IMR-90 (cell line): ENCODE measurements at regions not wholly inside any gene's neighbourhood (a gene's known extent, or its start where the extent isn't known, plus 50 kb on each side); places are given as distances from the start of the nearest gene placed in this dataset.

Experiments
- ATAC-seq: fragments of 200-7000 bp; cut with Tn5 transposase; 2 replicates; pipeline ENCODE4 v1.9.1; 2020; ENCODE audit warnings: low read depth, mild to moderate bottlenecking, moderate library complexity
- BruUV-seq: library from RNA; stranded (reverse); fragments of 400-500 nt; replicated peaks from 2 replicates; lab custom pipeline; 2021; lab: Mats Ljungman, UMichigan
- CTCF ChIA-PET: fragments of 300-600 bp; formaldehyde crosslinking; extraction: SDS; loops from one replicate; lab custom pipeline; 2021; ENCODE audit warnings: antibody characterized with exemption; lab: Yijun Ruan, JAX
- POLR2A ChIA-PET: fragments of 300-600 bp; sonication (Branson Sonifier 250); formaldehyde crosslinking; loops from one replicate; lab custom pipeline; 2022; ENCODE audit warnings: antibody characterized with exemption; ENCODE audit not compliant: unreplicated experiment; lab: Charles Lee
- DNase-seq: peaks from one replicate; pipeline ENCODE4 v3.0.0; 2013
- H2AFZ ChIP-seq: replicated peaks from 2 replicates; pipeline ENCODE3; 2013; ENCODE audit warnings: low read length, mild to moderate bottlenecking; ENCODE audit not compliant: poor library complexity
- H2AK5ac ChIP-seq: 2 replicates; pipeline ENCODE4 v1.6.1; 2013; ENCODE audit warnings: low read depth, low read length, inconsistent platforms
- H2AK9ac ChIP-seq: replicated peaks from 2 replicates; pipeline ENCODE3; 2013; ENCODE audit warnings: mild to moderate bottlenecking, low read depth, low read length, moderate library complexity; ENCODE audit not compliant: poor library complexity
- H2BK120ac ChIP-seq: 2 replicates; pipeline ENCODE4 v1.6.1; 2013; ENCODE audit warnings: low read depth, low read length, inconsistent platforms
- H2BK15ac ChIP-seq: 3 replicates; pipeline ENCODE4 v1.6.1; 2013; ENCODE audit warnings: low read depth, low read length, inconsistent platforms
- H2BK20ac ChIP-seq: 2 replicates; pipeline ENCODE4 v1.6.1; 2013; ENCODE audit warnings: low read depth, mild to moderate bottlenecking, inconsistent platforms, low read length, moderate library complexity
- H2BK5ac ChIP-seq: 2 replicates; pipeline ENCODE4 v1.6.1; 2013; ENCODE audit warnings: mild to moderate bottlenecking, low read depth, low read length, inconsistent platforms; ENCODE audit not compliant: poor library complexity, severe bottlenecking
- H3K14ac ChIP-seq: replicated peaks from 2 replicates; pipeline ENCODE4 v1.6.1; 2013; ENCODE audit warnings: low read depth, low read length, inconsistent platforms
- H3K18ac ChIP-seq: 2 replicates; pipeline ENCODE4 v1.6.1; 2013; ENCODE audit warnings: low read depth, low read length, control low read depth
- H3K23ac ChIP-seq: 2 replicates; pipeline ENCODE4 v1.6.1; 2013; ENCODE audit warnings: low read depth, low read length, inconsistent platforms
- H3K27ac ChIP-seq: 2 replicates; pipeline ENCODE4 v1.5.1; 2013; ENCODE audit warnings: mild to moderate bottlenecking, control low read depth, low read length; ENCODE audit not compliant: insufficient read depth
- H3K27me3 ChIP-seq: 2 replicates; pipeline ENCODE4 v1.6.1; 2013; ENCODE audit warnings: low read length; ENCODE audit not compliant: control insufficient read depth, insufficient read depth
- H3K36me3 ChIP-seq: 2 replicates; pipeline ENCODE4 v1.6.1; 2013; ENCODE audit warnings: low read length, mixed read lengths; ENCODE audit not compliant: control insufficient read depth, insufficient read depth
- H3K4ac ChIP-seq: 2 replicates; pipeline ENCODE4 v1.6.1; 2013; ENCODE audit warnings: low read depth, low read length, inconsistent platforms
- H3K4me1 ChIP-seq: 2 replicates; pipeline ENCODE4 v1.6.1; 2013; ENCODE audit warnings: low read length, mixed read lengths; ENCODE audit not compliant: control insufficient read depth, insufficient read depth
- H3K4me2 ChIP-seq: 2 replicates; pipeline ENCODE4 v1.6.1; 2013; ENCODE audit warnings: low read depth, mild to moderate bottlenecking, control low read depth, low read length, moderate library complexity
- H3K4me3 ChIP-seq: 2 replicates; pipeline ENCODE4 v1.5.1; 2013; ENCODE audit warnings: low read depth, mild to moderate bottlenecking, control low read depth, low read length, moderate library complexity; ENCODE audit not compliant: insufficient read depth
- H3K56ac ChIP-seq: 2 replicates; pipeline ENCODE4 v1.6.1; 2013; ENCODE audit warnings: low read length, inconsistent platforms; ENCODE audit not compliant: insufficient read depth; ENCODE audit errors: extremely low read depth
- H3K79me1 ChIP-seq, 2 experiments: 2 replicates each; pipeline ENCODE4 v1.6.1; 2013; ENCODE audit warnings: low read length in 2 of 2, inconsistent platforms in 1 of 2, low read depth in 1 of 2
- H3K9ac ChIP-seq: 2 replicates; pipeline ENCODE4 v1.6.1; 2013; ENCODE audit warnings: low read depth, low read length, control low read depth
- H3K9me1 ChIP-seq: 2 replicates; pipeline ENCODE4 v1.6.1; 2013; ENCODE audit warnings: low read length, inconsistent platforms; ENCODE audit not compliant: insufficient read depth
- H3K9me3 ChIP-seq: 2 replicates; pipeline ENCODE4 v1.6.1; 2013; ENCODE audit warnings: low read length; ENCODE audit not compliant: control insufficient read depth, insufficient read depth
- H4K20me1 ChIP-seq: 2 replicates; pipeline ENCODE4 v1.6.1; 2013; ENCODE audit warnings: low read length, inconsistent platforms; ENCODE audit not compliant: insufficient read depth
- H4K5ac ChIP-seq: 2 replicates; pipeline ENCODE4 v1.6.1; 2013; ENCODE audit warnings: mild to moderate bottlenecking, low read depth, low read length, control low read depth
- H4K8ac ChIP-seq, 2 experiments: 2 replicates each; pipeline ENCODE4 v1.6.1; 2013; ENCODE audit warnings: low read depth in 2 of 2, low read length in 2 of 2, control low read depth in 1 of 2, inconsistent platforms in 1 of 2
- H4K91ac ChIP-seq: 2 replicates; pipeline ENCODE4 v1.6.1; 2013; ENCODE audit warnings: low read depth, low read length, inconsistent platforms; ENCODE audit not compliant: insufficient read depth
- BHLHE40 ChIP-seq: fragments of 150-350 bp; IDR thresholded peaks from 2 replicates; pipeline ENCODE4 v1.6.1; 2016; ENCODE audit warnings: mild to moderate bottlenecking, low read depth, low read length
- CEBPB ChIP-seq: IDR thresholded peaks from 2 replicates; pipeline ENCODE4 v1.6.1; 2012; ENCODE audit warnings: low read depth, low read length, improper control_type of control experiment
- CHD1 ChIP-seq: IDR thresholded peaks from 2 replicates; pipeline ENCODE4 v1.6.1; 2012; ENCODE audit warnings: low read depth, low read length, improper control_type of control experiment
- ELK1 ChIP-seq: fragments of 150-350 bp; IDR thresholded peaks from 2 replicates; pipeline ENCODE4 v1.6.1; 2016; ENCODE audit warnings: low read depth, mild to moderate bottlenecking, low read length, moderate library complexity, borderline replicate concordance
- FOS ChIP-seq: fragments of 150-350 bp; IDR thresholded peaks from 2 replicates; pipeline ENCODE4 v1.6.1; 2016; ENCODE audit warnings: low read depth, low read length
- MAFK ChIP-seq: IDR thresholded peaks from 2 replicates; pipeline ENCODE4 v1.6.1; 2012; ENCODE audit warnings: low read depth, low read length, improper control_type of control experiment
- MAZ ChIP-seq: IDR thresholded peaks from 2 replicates; pipeline ENCODE4 v1.6.1; 2012; ENCODE audit warnings: low read depth, mild to moderate bottlenecking, low read length, improper control_type of control experiment, moderate library complexity, borderline replicate concordance
- MXI1 ChIP-seq: IDR thresholded peaks from 2 replicates; pipeline ENCODE4 v1.6.1; 2012; ENCODE audit warnings: low read depth, mild to moderate bottlenecking, low read length, moderate library complexity, borderline replicate concordance
- NFE2L2 ChIP-seq: fragments of 150-350 bp; IDR thresholded peaks from 2 replicates; pipeline ENCODE4 v1.6.1; 2016; ENCODE audit warnings: low read depth, mild to moderate bottlenecking, low read length
- POLR2A ChIP-seq: IDR thresholded peaks from 2 replicates; pipeline ENCODE4 v1.6.1; 2012; ENCODE audit warnings: mild to moderate bottlenecking, low read depth, low read length
- RAD21 ChIP-seq: IDR thresholded peaks from 2 replicates; pipeline ENCODE4 v1.6.1; 2012; ENCODE audit warnings: low read length, improper control_type of control experiment
- RCOR1 ChIP-seq: IDR thresholded peaks from 2 replicates; pipeline ENCODE4 v1.6.1; 2012; ENCODE audit warnings: mild to moderate bottlenecking, low read length, improper control_type of control experiment; ENCODE audit not compliant: insufficient replicate concordance
- RFX5 ChIP-seq: IDR thresholded peaks from 2 replicates; pipeline ENCODE4 v1.8.0; 2012; ENCODE audit warnings: low read depth, mild to moderate bottlenecking, low read length, moderate library complexity
- SMC3 ChIP-seq: fragments of 150-350 bp; IDR thresholded peaks from 2 replicates; pipeline ENCODE4 v1.6.1; 2016; ENCODE audit warnings: low read depth, mild to moderate bottlenecking, antibody characterized with exemption, low read length, moderate library complexity
- WGBS, 2 experiments: methylation state at CpG; one replicate each; pipeline versions ENCODE4 v1.1.5 to v1.1.7; 2013; ENCODE audit warnings: missing lambda C conversion rate in 2 of 2; ENCODE audit not compliant: insufficient read length in 1 of 2; ENCODE audit errors: extremely low coverage in 2 of 2; 5-methylcytosine and 5-hydroxymethylcytosine counted together
- dilution Hi-C: fragments of 300-500 bp; cut with HindIII; formaldehyde crosslinking; loops from one replicate; pipeline ENCODE4 v1.14.3; 2018; ENCODE audit warnings: low sequenced_read_pairs; ENCODE audit not compliant: unreplicated experiment
- in situ Hi-C: fragments of 300-500 bp; cut with MboI; formaldehyde crosslinking; loops from 3 replicates; pipeline ENCODE4 v1.14.3; 2019; ENCODE audit warnings: low sequenced_read_pairs, inconsistent platforms, mixed read lengths
- intact Hi-C: fragments of 100-400 bp; cut with micrococcal nuclease; formaldehyde crosslinking; loops from 2 replicates; pipeline ENCODE4 v1.10.0; 2022
- TF ChIP-seq, protein P1 (sequence below): conservative IDR thresholded peaks from 2 replicates; pipeline ENCODE4 v1.5.1; 2012; ENCODE audit warnings: mild to moderate bottlenecking, low read depth, low read length, improper control_type of control experiment
- TF ChIP-seq, protein P2 (sequence below): fragments of 150-350 bp; IDR thresholded peaks from 2 replicates; pipeline ENCODE4 v1.6.1; 2017; ENCODE audit warnings: mild to moderate bottlenecking, antibody characterized with exemption, low read length, low read depth

DNA sequence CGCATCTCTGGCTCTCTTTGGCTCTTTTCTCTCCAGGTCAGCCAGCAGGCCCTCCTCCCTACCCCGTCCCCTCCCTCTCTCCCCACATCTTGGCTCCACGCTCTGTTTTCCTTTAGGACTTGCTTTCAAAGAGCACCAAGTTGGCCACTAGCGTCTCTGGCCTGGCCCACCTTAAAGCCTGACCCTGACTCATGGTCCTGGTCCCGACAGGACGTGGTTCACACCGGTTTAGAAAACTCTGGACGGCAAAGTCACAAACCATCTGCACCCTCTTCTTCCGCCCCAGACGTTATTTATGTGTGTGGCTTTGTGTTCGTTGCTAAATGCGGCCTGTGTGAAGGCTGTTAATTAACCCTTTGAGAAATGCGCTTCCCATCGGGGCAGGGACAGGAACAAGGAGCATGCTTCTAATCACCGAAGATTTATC, 169.0 kb upstream of the HAAO start:
- no peak for ATAC-seq
- Histone ChIP-seq H3K4me1 (peaks cover 33% of the 10 kb centered on the region), H3K56ac (no peak overlapping the region), H3K4ac (peak overlapping the region; percentile 58), H2BK5ac (no peak overlapping the region), H3K79me1 (no peaks in the 10 kb centered on the region), H3K9me1 (peaks cover 17% of the 10 kb centered on the region; the same call in 1 of the 2 replicates), H4K8ac (peak overlapping the region in 1 of 2 experiments; percentile 5; a peak in 1 of 4 replicates), H3K9ac (no peak overlapping the region), H3K23ac (no peak overlapping the region), H3K4me2 (no peak overlapping the region), H3K4me3 (no peak overlapping the region), H2BK15ac (peak overlapping the region; percentile 78; the same call in 1 of the 3 replicates), H2AK9ac (no peak overlapping the region), H2BK120ac (peak overlapping the region; percentile 74), H3K27me3 (no peaks in the 10 kb centered on the region), H3K14ac (no peak overlapping the region; the same call in 1 of the 2 replicates), H3K27ac (no peak overlapping the region), H4K91ac (peak overlapping the region; percentile 6; the same call in 1 of the 2 replicates), H3K9me3 (no peaks in the 10 kb centered on the region), H4K5ac (no peak overlapping the region), H4K20me1 (no peaks in the 10 kb centered on the region), H3K18ac (no peak overlapping the region), H2BK20ac (peak overlapping the region; percentile 68), H2AFZ (peak overlapping the region; percentile 69), H2AK5ac (peak overlapping the region; percentile 22; the same call in 1 of the 2 replicates), H3K36me3 (no peaks in the 10 kb centered on the region)
- dilution Hi-C loops: no loop called here
- WGBS, 2 experiments: 77% methylated on average over 5 of the region's 15 CpGs; no CpG with 5 or more reads in 1 of the 2 experiments
- ChIA-PET CTCF (no interaction called here), POLR2A (no interaction called here)
- TF ChIP-seq, protein P1, sequence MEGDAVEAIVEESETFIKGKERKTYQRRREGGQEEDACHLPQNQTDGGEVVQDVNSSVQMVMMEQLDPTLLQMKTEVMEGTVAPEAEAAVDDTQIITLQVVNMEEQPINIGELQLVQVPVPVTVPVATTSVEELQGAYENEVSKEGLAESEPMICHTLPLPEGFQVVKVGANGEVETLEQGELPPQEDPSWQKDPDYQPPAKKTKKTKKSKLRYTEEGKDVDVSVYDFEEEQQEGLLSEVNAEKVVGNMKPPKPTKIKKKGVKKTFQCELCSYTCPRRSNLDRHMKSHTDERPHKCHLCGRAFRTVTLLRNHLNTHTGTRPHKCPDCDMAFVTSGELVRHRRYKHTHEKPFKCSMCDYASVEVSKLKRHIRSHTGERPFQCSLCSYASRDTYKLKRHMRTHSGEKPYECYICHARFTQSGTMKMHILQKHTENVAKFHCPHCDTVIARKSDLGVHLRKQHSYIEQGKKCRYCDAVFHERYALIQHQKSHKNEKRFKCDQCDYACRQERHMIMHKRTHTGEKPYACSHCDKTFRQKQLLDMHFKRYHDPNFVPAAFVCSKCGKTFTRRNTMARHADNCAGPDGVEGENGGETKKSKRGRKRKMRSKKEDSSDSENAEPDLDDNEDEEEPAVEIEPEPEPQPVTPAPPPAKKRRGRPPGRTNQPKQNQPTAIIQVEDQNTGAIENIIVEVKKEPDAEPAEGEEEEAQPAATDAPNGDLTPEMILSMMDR: no peak
- no peak for TF ChIP-seq POLR2A
- no peak for TF ChIP-seq CHD1
- TF ChIP-seq RAD21: no peak
- no peak for TF ChIP-seq MAFK
- TF ChIP-seq FOS: no peak
- no peak for TF ChIP-seq SMC3
- no peak for TF ChIP-seq ELK1
- no peak for TF ChIP-seq NFE2L2
- TF ChIP-seq, protein P2, sequence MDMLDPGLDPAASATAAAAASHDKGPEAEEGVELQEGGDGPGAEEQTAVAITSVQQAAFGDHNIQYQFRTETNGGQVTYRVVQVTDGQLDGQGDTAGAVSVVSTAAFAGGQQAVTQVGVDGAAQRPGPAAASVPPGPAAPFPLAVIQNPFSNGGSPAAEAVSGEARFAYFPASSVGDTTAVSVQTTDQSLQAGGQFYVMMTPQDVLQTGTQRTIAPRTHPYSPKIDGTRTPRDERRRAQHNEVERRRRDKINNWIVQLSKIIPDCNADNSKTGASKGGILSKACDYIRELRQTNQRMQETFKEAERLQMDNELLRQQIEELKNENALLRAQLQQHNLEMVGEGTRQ: no peak
- TF ChIP-seq MAZ: no peak
- TF ChIP-seq BHLHE40: no peak
- no peak for TF ChIP-seq CEBPB
- TF ChIP-seq RCOR1: no peak
- TF ChIP-seq MXI1: no peak
- TF ChIP-seq RFX5: no peak
- no TSS peak for BruUV-seq
- intact Hi-C loops: loop anchor here (10.0 kb wide), 1 partner anchor 143 kb away; no protein-coding TSS in a partner anchor
- in situ Hi-C loops: no loop called here
- no peak for DNase-seq
